ENCODE measurements at regions not wholly inside any gene's neighbourhood (a gene's known extent, or its start where the extent isn't known, plus 50 kb on each side); places are given as distances from the start of the nearest gene placed in this dataset.
A peak's percentile ranks its signal among the peaks of the same experiment; 100 is the strongest.

GRCh38 chr3:144390786-144391185 is 419.2 kb downstream of the DIPK2A start:
- no peak for DNase-seq

GRCh38 chr3:144391236-144391635 is 419.6 kb downstream of the DIPK2A start:
- DNase-seq, result no peak

GRCh38 chr3:144394032-144394431 is 422.4 kb downstream of the DIPK2A start:
- no peak for DNase-seq

GRCh38 chr3:144402430-144402829 is 430.8 kb downstream of the DIPK2A start:
- no peak for DNase-seq

- DNase-seq, result peak in 1 of 2 experiments; percentile 17
Measured at GRCh38 chr3:144403040-144403457, 431.4 kb downstream of the DIPK2A start.

- DNase-seq, result no peak
Measured at GRCh38 chr3:144407335-144407734, 435.7 kb downstream of the DIPK2A start.

- DNase-seq, result no peak
Measured at GRCh38 chr3:144409319-144409718, 437.7 kb downstream of the DIPK2A start.

GRCh38 chr3:144413068-144413467 is 441.4 kb downstream of the DIPK2A start:
- DNase-seq, result no peak

- DNase-seq, result peak; percentile 42 to 84
Measured at GRCh38 chr3:144415492-144415891, 443.9 kb downstream of the DIPK2A start.

GRCh38 chr3:144424606-144425005 is 453.0 kb downstream of the DIPK2A start:
- no peak for DNase-seq

- no peak for DNase-seq
Measured at GRCh38 chr3:144426366-144426765, 454.7 kb downstream of the DIPK2A start.

GRCh38 chr3:144426967-144427366 is 455.3 kb downstream of the DIPK2A start:
- no peak for DNase-seq

- no peak for DNase-seq
Measured at GRCh38 chr3:144429719-144430121, 458.1 kb downstream of the DIPK2A start.

GRCh38 chr3:144431134-144431533 is 459.5 kb downstream of the DIPK2A start:
- no peak for DNase-seq

GRCh38 chr3:144433006-144433405 is 461.4 kb downstream of the DIPK2A start:
- no peak for DNase-seq

GRCh38 chr3:144437989-144438388 is 466.4 kb downstream of the DIPK2A start:
- no peak for DNase-seq

- no peak for DNase-seq
Measured at GRCh38 chr3:144444061-144444460, 472.4 kb downstream of the DIPK2A start.

GRCh38 chr3:144444546-144444945 is 472.9 kb downstream of the DIPK2A start:
- DNase-seq, result no peak

GRCh38 chr3:144455841-144456440 is 484.3 kb downstream of the DIPK2A start:
- no peak for DNase-seq

- DNase-seq, result no peak
Measured at GRCh38 chr3:144457758-144458157, 486.1 kb downstream of the DIPK2A start.

GRCh38 chr3:144458283-144458682 is 486.7 kb downstream of the DIPK2A start:
- DNase-seq, result no peak

- DNase-seq, result no peak
Measured at GRCh38 chr3:144462337-144462736, 490.7 kb downstream of the DIPK2A start.

GRCh38 chr3:144463911-144464310 is 492.3 kb downstream of the DIPK2A start:
- DNase-seq, result no peak

GRCh38 chr3:144466114-144466513 is 494.5 kb downstream of the DIPK2A start:
- DNase-seq, result no peak

GRCh38 chr3:144466540-144466939 is 494.9 kb downstream of the DIPK2A start:
- DNase-seq, result no peak
